PC-3 (cell line): ENCODE measurements at regions not wholly inside any gene's neighbourhood (a gene's known extent, or its start where the extent isn't known, plus 50 kb on each side); places are given as distances from the start of the nearest gene placed in this dataset.

ENCODE experiments used
- ATAC-seq: fragments of 200-7000 bp; cut with Tn5 transposase; 2 replicates; pipeline ENCODE4 v1.9.1; 2020; ENCODE audit warnings: mild to moderate bottlenecking, moderate library complexity
- BruUV-seq: library from RNA; stranded (reverse); fragments of 400-500 nt; replicated peaks from 2 replicates; lab custom pipeline; 2021; lab: Mats Ljungman, UMichigan
- CTCF ChIA-PET: fragments of 300-600 bp; sonication (Branson Sonifier 250); formaldehyde crosslinking; loops from one replicate; lab custom pipeline; 2022; ENCODE audit warnings: antibody characterized with exemption; lab: Charles Lee
- POLR2A ChIA-PET: fragments of 300-600 bp; sonication (Branson Sonifier 250); formaldehyde crosslinking; loops from one replicate; lab custom pipeline; 2022; ENCODE audit warnings: antibody characterized with exemption; ENCODE audit not compliant: unreplicated experiment; lab: Charles Lee
- DNase-seq: peaks from one replicate; pipeline ENCODE4 v3.0.0-alpha.2; 2015
- H2AFZ ChIP-seq: fragments of 300-600 bp; sonication (generic); 2 replicates; pipeline ENCODE4 v1.6.0; 2016; ENCODE audit warnings: antibody characterized with exemption, low read length
- H3F3A ChIP-seq: fragments of 300-600 bp; sonication (generic); one replicate; pipeline ENCODE4 v1.6.0; 2017; ENCODE audit warnings: antibody characterized with exemption, low read length, control low read depth, mild to moderate bottlenecking; ENCODE audit not compliant: unreplicated experiment
- H3K27ac ChIP-seq: fragments of 300-600 bp; sonication (generic); 2 replicates; pipeline ENCODE4 v1.5.1; 2016; ENCODE audit warnings: mild to moderate bottlenecking, low read length
- H3K27me3 ChIP-seq: fragments of 300-600 bp; sonication (generic); 2 replicates; pipeline ENCODE4 v1.6.1; 2016; ENCODE audit warnings: low read length, mixed read lengths
- H3K36me3 ChIP-seq: fragments of 300-600 bp; sonication (generic); 2 replicates; pipeline ENCODE4 v1.6.1; 2016; ENCODE audit warnings: low read depth, mixed run types, low read length, mixed read lengths
- H3K4me1 ChIP-seq: fragments of 300-600 bp; sonication (generic); 2 replicates; pipeline ENCODE4 v1.5.1; 2016; ENCODE audit warnings: low read length; ENCODE audit not compliant: insufficient read depth
- H3K4me2 ChIP-seq: fragments of 300-600 bp; sonication (generic); 2 replicates; pipeline ENCODE4 v1.6.0; 2016; ENCODE audit warnings: low read length
- H3K4me3 ChIP-seq: fragments of 300-600 bp; sonication (generic); 2 replicates; pipeline ENCODE4 v1.5.1; 2016; ENCODE audit warnings: mild to moderate bottlenecking, low read length, mixed read lengths
- H3K79me2 ChIP-seq: fragments of 300-600 bp; sonication (generic); 2 replicates; pipeline ENCODE4 v1.6.1; 2017; ENCODE audit warnings: low read length, mixed read lengths
- H3K9ac ChIP-seq: fragments of 300-600 bp; sonication (generic); 2 replicates; pipeline ENCODE4 v1.6.0; 2016; ENCODE audit warnings: mild to moderate bottlenecking, low read length
- H3K9me2 ChIP-seq: fragments of 300-600 bp; sonication (generic); replicated peaks from 2 replicates; pipeline ENCODE4 v1.6.1; 2016; ENCODE audit warnings: mixed run types, low read length, mixed read lengths
- H3K9me3 ChIP-seq: fragments of 300-600 bp; sonication (generic); 2 replicates; pipeline ENCODE4 v1.6.1; 2016; ENCODE audit warnings: low read length, mixed read lengths
- H4K20me1 ChIP-seq: fragments of 300-600 bp; sonication (generic); 2 replicates; pipeline ENCODE4 v1.6.1; 2016; ENCODE audit warnings: low read length, mixed read lengths
- EZH2 ChIP-seq: fragments of 300-600 bp; sonication (generic); IDR thresholded peaks from one replicate; pipeline ENCODE4 v1.6.1; 2017; ENCODE audit warnings: antibody characterized with exemption, mild to moderate bottlenecking, low read length; ENCODE audit not compliant: unreplicated experiment
- EZH2phosphoT487 ChIP-seq: fragments of 300-600 bp; sonication (generic); IDR thresholded peaks from 2 replicates; pipeline ENCODE4 v1.6.1; 2018; ENCODE audit warnings: mild to moderate bottlenecking, antibody characterized with exemption, low read length, borderline replicate concordance
- intact Hi-C: fragments of 100-400 bp; cut with micrococcal nuclease; formaldehyde crosslinking; loops from 2 replicates; pipeline ENCODE4 v1.9.0; 2023
- TF ChIP-seq, protein P1 (sequence below): fragments of 300-600 bp; sonication (generic); conservative IDR thresholded peaks from 2 replicates; pipeline ENCODE4 v1.5.1; 2017; ENCODE audit warnings: antibody characterized with exemption, low read depth, mild to moderate bottlenecking, low read length

DNA sequence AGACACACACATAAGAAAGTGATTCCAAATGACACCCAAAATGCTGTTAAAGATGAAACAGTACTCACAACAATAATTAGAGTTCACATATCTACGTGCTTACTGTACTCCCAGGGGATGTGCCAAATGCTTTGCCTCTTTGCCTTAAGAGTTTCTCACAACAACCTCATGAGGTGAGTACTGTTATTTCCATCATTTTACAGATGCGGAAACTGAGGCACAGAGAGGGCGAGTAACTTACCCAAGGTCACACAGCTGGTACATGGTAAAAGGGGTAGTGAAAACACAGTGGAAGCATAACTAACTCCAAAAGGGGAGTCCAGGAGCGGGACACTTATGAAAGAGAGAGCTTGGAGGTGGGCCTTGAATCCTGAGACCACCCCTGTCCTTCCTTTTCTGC is 171.8 kb downstream of the ACTL8 start:
- intact Hi-C loops, result no loop called here
- no peaks in the 10 kb centered on the region for H3K9me2 ChIP-seq

DNA sequence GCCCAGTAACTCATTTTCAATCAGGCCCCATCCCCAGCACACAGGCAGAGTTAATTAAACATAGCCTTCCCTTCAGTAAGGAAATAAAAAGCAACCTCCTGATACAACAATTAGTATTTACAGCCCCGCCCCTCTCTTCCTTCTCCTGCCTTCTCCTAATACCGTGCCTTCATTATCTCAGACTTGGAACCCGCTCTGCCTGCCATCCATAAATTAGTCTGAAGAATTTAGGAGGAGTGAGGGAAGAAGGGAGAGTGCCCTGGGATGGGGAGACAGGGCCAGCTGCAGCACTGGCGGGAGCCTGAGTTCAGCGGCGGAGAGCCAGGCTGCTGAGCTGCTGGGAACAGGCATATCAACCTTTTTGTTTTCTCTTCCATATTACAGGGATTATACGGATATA is 172.8 kb downstream of the ACTL8 start:
- BruUV-seq, result no TSS peak
- H2AFZ ChIP-seq, result no peak overlapping the region
- no peaks in the 10 kb centered on the region for H3K36me3 ChIP-seq
- CTCF ChIA-PET, result interaction anchor here (0.6 kb wide), 1 partner anchor 10 kb away, joined by 3 read pairs; no protein-coding TSS in a partner anchor
- H3K79me2 ChIP-seq, result no peaks in the 10 kb centered on the region
- no peak overlapping the region for H3K27ac ChIP-seq
- no peaks in the 10 kb centered on the region for H3F3A ChIP-seq
- intact Hi-C loops, result no loop called here
- H3K9me3 ChIP-seq, result no peaks in the 10 kb centered on the region
- TF ChIP-seq EZH2phosphoT487 (no peak), EZH2 (no peak)
- TF ChIP-seq, protein P1, sequence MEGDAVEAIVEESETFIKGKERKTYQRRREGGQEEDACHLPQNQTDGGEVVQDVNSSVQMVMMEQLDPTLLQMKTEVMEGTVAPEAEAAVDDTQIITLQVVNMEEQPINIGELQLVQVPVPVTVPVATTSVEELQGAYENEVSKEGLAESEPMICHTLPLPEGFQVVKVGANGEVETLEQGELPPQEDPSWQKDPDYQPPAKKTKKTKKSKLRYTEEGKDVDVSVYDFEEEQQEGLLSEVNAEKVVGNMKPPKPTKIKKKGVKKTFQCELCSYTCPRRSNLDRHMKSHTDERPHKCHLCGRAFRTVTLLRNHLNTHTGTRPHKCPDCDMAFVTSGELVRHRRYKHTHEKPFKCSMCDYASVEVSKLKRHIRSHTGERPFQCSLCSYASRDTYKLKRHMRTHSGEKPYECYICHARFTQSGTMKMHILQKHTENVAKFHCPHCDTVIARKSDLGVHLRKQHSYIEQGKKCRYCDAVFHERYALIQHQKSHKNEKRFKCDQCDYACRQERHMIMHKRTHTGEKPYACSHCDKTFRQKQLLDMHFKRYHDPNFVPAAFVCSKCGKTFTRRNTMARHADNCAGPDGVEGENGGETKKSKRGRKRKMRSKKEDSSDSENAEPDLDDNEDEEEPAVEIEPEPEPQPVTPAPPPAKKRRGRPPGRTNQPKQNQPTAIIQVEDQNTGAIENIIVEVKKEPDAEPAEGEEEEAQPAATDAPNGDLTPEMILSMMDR, result no peak
- H3K27me3 ChIP-seq, result peaks cover 52% of the 10 kb centered on the region
- DNase-seq (no peak), ATAC-seq (no peak)
- no peaks in the 10 kb centered on the region for H4K20me1 ChIP-seq
- POLR2A ChIA-PET, result no interaction called here
- H3K4me2 ChIP-seq, result no peak overlapping the region
- no peaks in the 10 kb centered on the region for H3K9me2 ChIP-seq
- no peaks in the 10 kb centered on the region for H3K4me1 ChIP-seq
- H3K9ac ChIP-seq, result no peak overlapping the region
- no peak overlapping the region for H3K4me3 ChIP-seq

More for the DNA sequence above, 171.8 kb downstream of the ACTL8 start:
- ATAC-seq (no peak), DNase-seq (no peak)
- no TSS peak for BruUV-seq
- no peak overlapping the region for H3K4me2 ChIP-seq
- no peaks in the 10 kb centered on the region for H3K79me2 ChIP-seq
- no peaks in the 10 kb centered on the region for H3F3A ChIP-seq
- no peak overlapping the region for H3K9ac ChIP-seq
- no peaks in the 10 kb centered on the region for H3K9me3 ChIP-seq
- H3K4me1 ChIP-seq, result no peaks in the 10 kb centered on the region
- H3K4me3 ChIP-seq, result no peak overlapping the region
- ChIA-PET POLR2A (no interaction called here), CTCF (no interaction called here)
- H4K20me1 ChIP-seq, result no peaks in the 10 kb centered on the region
- no peak for TF ChIP-seq EZH2
- H2AFZ ChIP-seq, result no peak overlapping the region
- H3K36me3 ChIP-seq, result no peaks in the 10 kb centered on the region
- peaks cover 45% of the 10 kb centered on the region for H3K27me3 ChIP-seq
- no peak overlapping the region for H3K27ac ChIP-seq

DNA sequence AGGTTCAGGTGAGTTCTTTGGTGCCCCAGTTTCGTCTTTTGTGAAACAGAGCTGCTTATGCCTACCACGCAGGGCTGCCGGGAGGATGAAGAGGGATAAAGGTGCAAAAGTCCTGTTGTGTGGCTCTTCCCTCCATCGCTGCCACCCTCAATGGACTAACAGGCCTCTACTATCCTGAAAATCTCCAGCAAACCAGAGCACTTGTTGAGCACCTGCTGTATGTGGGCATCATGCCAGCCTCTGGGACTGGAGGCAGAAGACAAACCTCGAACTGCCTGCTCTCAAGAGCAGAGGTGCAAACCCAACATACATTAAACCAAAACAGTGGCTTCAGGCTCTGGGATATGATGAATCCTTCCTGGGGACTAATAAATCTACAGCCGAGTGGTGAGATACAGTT is 174.1 kb downstream of the ACTL8 start:
- DNase-seq (no peak), ATAC-seq (no peak)
- no peaks in the 10 kb centered on the region for H3K9me3 ChIP-seq
- ChIA-PET CTCF (no interaction called here), POLR2A (no interaction called here)
- no peaks in the 10 kb centered on the region for H3K4me1 ChIP-seq
- H2AFZ ChIP-seq, result no peak overlapping the region
- H3K27ac ChIP-seq, result no peak overlapping the region
- no peaks in the 10 kb centered on the region for H3F3A ChIP-seq
- no peak overlapping the region for H3K4me3 ChIP-seq
- BruUV-seq, result no TSS peak
- peaks cover 59% of the 10 kb centered on the region for H3K27me3 ChIP-seq
- no peaks in the 10 kb centered on the region for H3K36me3 ChIP-seq
- H4K20me1 ChIP-seq, result no peaks in the 10 kb centered on the region
- no peak for TF ChIP-seq EZH2
- TF ChIP-seq EZH2phosphoT487, result no peak
- TF ChIP-seq, protein P1, result no peak
- no peaks in the 10 kb centered on the region for H3K9me2 ChIP-seq
- no peak overlapping the region for H3K9ac ChIP-seq
- no peak overlapping the region for H3K4me2 ChIP-seq
- H3K79me2 ChIP-seq, result no peaks in the 10 kb centered on the region
- intact Hi-C loops, result no loop called here
